PC-3 (cell line): ENCODE measurements at regions not wholly inside any gene's neighbourhood (a gene's known extent, or its start where the extent isn't known, plus 50 kb on each side); places are given as distances from the start of the nearest gene placed in this dataset.

Experiments used
- CTCF ChIP-seq: fragments of 300-600 bp; sonication (generic); conservative IDR thresholded peaks from 2 replicates; pipeline ENCODE4 v1.5.1; 2017; ENCODE audit warnings: antibody characterized with exemption, low read depth, mild to moderate bottlenecking, low read length
- EZH2 ChIP-seq: fragments of 300-600 bp; sonication (generic); IDR thresholded peaks from one replicate; pipeline ENCODE4 v1.6.1; 2017; ENCODE audit warnings: antibody characterized with exemption, mild to moderate bottlenecking, low read length; ENCODE audit not compliant: unreplicated experiment
- EZH2phosphoT487 ChIP-seq: fragments of 300-600 bp; sonication (generic); IDR thresholded peaks from 2 replicates; pipeline ENCODE4 v1.6.1; 2018; ENCODE audit warnings: mild to moderate bottlenecking, antibody characterized with exemption, low read length, borderline replicate concordance

GRCh38 chr3:106587551-106587950 is 718.7 kb upstream of the CBLB start:
- TF ChIP-seq CTCF (no peak), EZH2 (no peak), EZH2phosphoT487 (no peak)
